Liver (tissue), 3 donors: ENCODE measurements at regions not wholly inside any gene's neighbourhood (a gene's known extent, or its start where the extent isn't known, plus 50 kb on each side); places are given as distances from the start of the nearest gene placed in this dataset.

ENCODE experiments used
- ATF3 ChIP-seq: IDR thresholded peaks from 2 replicates; pipeline ENCODE4 v1.6.1; 2016; ENCODE audit warnings: antibody characterized with exemption
- CTCF ChIP-seq: fragments of 150-350 bp; IDR thresholded peaks from 2 replicates; pipeline ENCODE4 v1.5.1; 2017; ENCODE audit warnings: improper control_type of control experiment, low read depth, low read length; ENCODE audit not compliant: missing input control
- FOXA1 ChIP-seq: IDR thresholded peaks from 2 replicates; pipeline ENCODE4 v1.6.1; 2016; ENCODE audit warnings: antibody characterized with exemption
- HNF4A ChIP-seq, 2 donors: conservative IDR thresholded peaks; 2 replicates each; pipeline ENCODE4 v1.6.1; 2016; ENCODE audit warnings: antibody characterized with exemption in 2 of 2, mild to moderate bottlenecking in 2 of 2
- NR2F2 ChIP-seq: IDR thresholded peaks from 2 replicates; pipeline ENCODE4 v1.6.1; 2016; ENCODE audit warnings: antibody characterized with exemption
- REST ChIP-seq: IDR thresholded peaks from 2 replicates; pipeline ENCODE4 v1.6.1; 2016; ENCODE audit warnings: antibody characterized with exemption, mild to moderate bottlenecking
- SP1 ChIP-seq: IDR thresholded peaks from 2 replicates; pipeline ENCODE4 v1.6.1; 2018; ENCODE audit warnings: antibody characterized with exemption, mild to moderate bottlenecking
- donor health status: healthy.
- donor health status: healthy.

- TF ChIP-seq CTCF (no peak), REST (no peak), NR2F2 (no peak), FOXA1 (no peak), SP1 (no peak), ATF3 (no peak), HNF4A (conservative IDR thresholded peaks at IDR 0.05) (no peak)
Observed at GRCh38 chr5:116732591-116732990, 158.0 kb upstream of the SEMA6A start.
